Liver (tissue), 8 donors: ENCODE measurements at regions not wholly inside any gene's neighbourhood (a gene's known extent, or its start where the extent isn't known, plus 50 kb on each side); places are given as distances from the start of the nearest gene placed in this dataset.

Experiments
- DNase-seq: peaks from one replicate; pipeline ENCODE4 v3.0.0-alpha.2; 2017; ENCODE audit warnings: low spot score
- H3K27ac ChIP-seq, 2 donors: one replicate each; pipeline ENCODE4 v1.7.0; 2013; ENCODE audit warnings: inconsistent platforms in 2 of 2, low read length in 2 of 2, control low read depth in 1 of 2, low read depth in 1 of 2, mild to moderate bottlenecking in 1 of 2
- H3K27me3 ChIP-seq, 4 donors: one replicate each; pipeline versions ENCODE4 v1.6.1 to v1.7.0; 2013; ENCODE audit warnings: low read length in 3 of 4, inconsistent platforms in 1 of 4, mild to moderate bottlenecking in 1 of 4, moderate library complexity in 1 of 4; ENCODE audit not compliant: control insufficient read depth in 4 of 4, insufficient read depth in 4 of 4
- H3K36me3 ChIP-seq, 4 donors: one replicate each; pipeline versions ENCODE4 v1.6.1 to v1.7.0; 2013; ENCODE audit warnings: low read length in 3 of 4, mild to moderate bottlenecking in 3 of 4, low read depth in 1 of 4, moderate library complexity in 1 of 4; ENCODE audit not compliant: control insufficient read depth in 4 of 4, insufficient read depth in 3 of 4
- H3K4me1 ChIP-seq, 4 donors: one replicate each; pipeline versions ENCODE4 v1.6.1 to v1.7.0; 2013; ENCODE audit warnings: low read length in 3 of 4, mild to moderate bottlenecking in 3 of 4, moderate library complexity in 1 of 4; ENCODE audit not compliant: control insufficient read depth in 4 of 4, insufficient read depth in 4 of 4
- H3K4me3 ChIP-seq, 3 donors: one replicate each; pipeline versions ENCODE4 v1.6.1 to v1.7.0; 2013; ENCODE audit warnings: low read length in 3 of 3, control low read depth in 1 of 3, low read depth in 1 of 3, mild to moderate bottlenecking in 1 of 3
- H3K9ac ChIP-seq, 2 donors: one replicate each; pipeline ENCODE4 v1.7.0; 2013; ENCODE audit warnings: low read length in 2 of 2, mild to moderate bottlenecking in 2 of 2, moderate library complexity in 2 of 2, control low read depth in 1 of 2, low read depth in 1 of 2
- H3K9me3 ChIP-seq, 4 donors: one replicate each; pipeline versions ENCODE4 v1.6.1 to v1.7.0; 2013; ENCODE audit warnings: low read length in 3 of 4; ENCODE audit not compliant: control insufficient read depth in 4 of 4
- FOXA1 ChIP-seq: IDR thresholded peaks from 2 replicates; pipeline ENCODE4 v1.6.1; 2016; ENCODE audit warnings: antibody characterized with exemption
- FOXA2 ChIP-seq: IDR thresholded peaks from 2 replicates; pipeline ENCODE4 v1.6.1; 2016; ENCODE audit warnings: antibody characterized with exemption
- HNF4A ChIP-seq, 2 donors: conservative IDR thresholded peaks; 2 replicates each; pipeline ENCODE4 v1.6.1; 2016; ENCODE audit warnings: antibody characterized with exemption in 2 of 2, mild to moderate bottlenecking in 2 of 2
- HNF4G ChIP-seq: IDR thresholded peaks from 2 replicates; pipeline ENCODE4 v1.6.1; 2016; ENCODE audit warnings: antibody characterized with exemption
- RXRA ChIP-seq, 2 donors: IDR thresholded peaks; 2 replicates each; pipeline ENCODE4 v1.6.1; 2017 to 2018; ENCODE audit warnings: antibody characterized with exemption in 2 of 2, mild to moderate bottlenecking in 1 of 2
- WGBS: extraction: QIAGEN DNeasy Blood & Tissue Kit; methylation state at CpG from one replicate; pipeline ENCODE4 v1.1.7; 2013; 5-methylcytosine and 5-hydroxymethylcytosine counted together
- TF ChIP-seq, protein P1 (sequence below): IDR thresholded peaks from 2 replicates; pipeline ENCODE4 v1.6.1; 2016; ENCODE audit warnings: antibody characterized with exemption, mild to moderate bottlenecking
- TF ChIP-seq, protein P2 (sequence below): fragments of 150-350 bp; IDR thresholded peaks from 2 replicates; pipeline ENCODE4 v1.5.1; 2017; ENCODE audit warnings: improper control_type of control experiment, low read depth, low read length; ENCODE audit not compliant: missing input control
- TF ChIP-seq, protein P3 (sequence below): IDR thresholded peaks from 2 replicates; pipeline ENCODE4 v1.6.1; 2016; ENCODE audit warnings: antibody characterized with exemption
- donor health status: healthy.
- donor health status: healthy.
- donor health status: healthy.
- donor health status: healthy.
- donor health status: healthy.

DNA sequence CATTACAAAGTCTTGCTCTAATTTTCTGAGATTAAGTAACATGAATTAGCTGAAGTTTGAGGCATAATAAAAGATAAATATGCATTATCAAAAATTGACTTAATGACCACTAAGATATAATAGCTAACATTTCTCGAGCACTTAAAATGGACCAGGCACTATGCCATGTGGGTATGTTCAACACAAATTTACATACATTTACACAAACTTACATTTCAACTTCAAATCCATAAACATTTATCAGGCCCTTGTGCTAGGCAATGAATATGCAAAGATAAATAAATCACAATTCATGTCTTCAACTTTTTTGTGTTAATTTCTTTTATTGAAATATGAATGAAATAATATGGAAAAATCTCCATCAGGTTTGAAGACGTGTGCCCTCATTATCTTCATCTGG is 108.7 kb downstream of the GAS2L3 start:
- Histone ChIP-seq H3K4me3 (no peak overlapping the region), H3K9ac (no peak overlapping the region), H3K27me3 (no peaks in the 10 kb centered on the region), H3K4me1 (no peaks in the 10 kb centered on the region), H3K36me3 (no peaks in the 10 kb centered on the region), H3K9me3 (peaks cover 2 to 10% (median 6%) of the 10 kb centered on the region in 4 donors), H3K27ac (no peak overlapping the region)
- TF ChIP-seq HNF4G, result no peak
- TF ChIP-seq, protein P1, sequence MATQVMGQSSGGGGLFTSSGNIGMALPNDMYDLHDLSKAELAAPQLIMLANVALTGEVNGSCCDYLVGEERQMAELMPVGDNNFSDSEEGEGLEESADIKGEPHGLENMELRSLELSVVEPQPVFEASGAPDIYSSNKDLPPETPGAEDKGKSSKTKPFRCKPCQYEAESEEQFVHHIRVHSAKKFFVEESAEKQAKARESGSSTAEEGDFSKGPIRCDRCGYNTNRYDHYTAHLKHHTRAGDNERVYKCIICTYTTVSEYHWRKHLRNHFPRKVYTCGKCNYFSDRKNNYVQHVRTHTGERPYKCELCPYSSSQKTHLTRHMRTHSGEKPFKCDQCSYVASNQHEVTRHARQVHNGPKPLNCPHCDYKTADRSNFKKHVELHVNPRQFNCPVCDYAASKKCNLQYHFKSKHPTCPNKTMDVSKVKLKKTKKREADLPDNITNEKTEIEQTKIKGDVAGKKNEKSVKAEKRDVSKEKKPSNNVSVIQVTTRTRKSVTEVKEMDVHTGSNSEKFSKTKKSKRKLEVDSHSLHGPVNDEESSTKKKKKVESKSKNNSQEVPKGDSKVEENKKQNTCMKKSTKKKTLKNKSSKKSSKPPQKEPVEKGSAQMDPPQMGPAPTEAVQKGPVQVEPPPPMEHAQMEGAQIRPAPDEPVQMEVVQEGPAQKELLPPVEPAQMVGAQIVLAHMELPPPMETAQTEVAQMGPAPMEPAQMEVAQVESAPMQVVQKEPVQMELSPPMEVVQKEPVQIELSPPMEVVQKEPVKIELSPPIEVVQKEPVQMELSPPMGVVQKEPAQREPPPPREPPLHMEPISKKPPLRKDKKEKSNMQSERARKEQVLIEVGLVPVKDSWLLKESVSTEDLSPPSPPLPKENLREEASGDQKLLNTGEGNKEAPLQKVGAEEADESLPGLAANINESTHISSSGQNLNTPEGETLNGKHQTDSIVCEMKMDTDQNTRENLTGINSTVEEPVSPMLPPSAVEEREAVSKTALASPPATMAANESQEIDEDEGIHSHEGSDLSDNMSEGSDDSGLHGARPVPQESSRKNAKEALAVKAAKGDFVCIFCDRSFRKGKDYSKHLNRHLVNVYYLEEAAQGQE, result no peak
- TF ChIP-seq FOXA2, result no peak
- TF ChIP-seq, protein P2, sequence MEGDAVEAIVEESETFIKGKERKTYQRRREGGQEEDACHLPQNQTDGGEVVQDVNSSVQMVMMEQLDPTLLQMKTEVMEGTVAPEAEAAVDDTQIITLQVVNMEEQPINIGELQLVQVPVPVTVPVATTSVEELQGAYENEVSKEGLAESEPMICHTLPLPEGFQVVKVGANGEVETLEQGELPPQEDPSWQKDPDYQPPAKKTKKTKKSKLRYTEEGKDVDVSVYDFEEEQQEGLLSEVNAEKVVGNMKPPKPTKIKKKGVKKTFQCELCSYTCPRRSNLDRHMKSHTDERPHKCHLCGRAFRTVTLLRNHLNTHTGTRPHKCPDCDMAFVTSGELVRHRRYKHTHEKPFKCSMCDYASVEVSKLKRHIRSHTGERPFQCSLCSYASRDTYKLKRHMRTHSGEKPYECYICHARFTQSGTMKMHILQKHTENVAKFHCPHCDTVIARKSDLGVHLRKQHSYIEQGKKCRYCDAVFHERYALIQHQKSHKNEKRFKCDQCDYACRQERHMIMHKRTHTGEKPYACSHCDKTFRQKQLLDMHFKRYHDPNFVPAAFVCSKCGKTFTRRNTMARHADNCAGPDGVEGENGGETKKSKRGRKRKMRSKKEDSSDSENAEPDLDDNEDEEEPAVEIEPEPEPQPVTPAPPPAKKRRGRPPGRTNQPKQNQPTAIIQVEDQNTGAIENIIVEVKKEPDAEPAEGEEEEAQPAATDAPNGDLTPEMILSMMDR, result no peak
- WGBS, result 83% methylated on average over 2 of the region's 2 CpGs
- DNase-seq, result no peak

DNA sequence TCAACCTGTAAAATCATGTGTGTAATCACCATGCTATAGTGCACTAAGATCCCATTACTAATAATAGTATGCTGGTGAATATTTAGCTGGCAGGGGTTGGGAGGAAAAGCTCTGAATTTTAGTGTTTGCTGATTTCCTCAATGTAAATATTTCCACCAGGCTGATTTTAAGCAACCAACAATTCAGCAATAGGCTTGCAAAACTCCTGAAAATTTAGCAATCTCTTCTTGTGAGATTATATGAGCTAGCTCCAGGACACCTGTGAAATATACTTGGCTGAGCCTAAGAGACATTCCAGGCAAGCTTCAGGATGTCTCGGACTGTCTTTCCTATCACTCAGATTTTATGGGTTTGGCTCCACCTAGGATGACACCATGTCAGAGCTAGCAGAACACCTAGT is 106.9 kb upstream of the ANO4 start:
- no peak for DNase-seq
- Histone ChIP-seq H3K9me3 (peaks cover 2 to 10% (median 4%) of the 10 kb centered on the region in 4 donors), H3K4me3 (no peak overlapping the region), H3K9ac (no peak overlapping the region), H3K27me3 (no peaks in the 10 kb centered on the region), H3K36me3 (no peaks in the 10 kb centered on the region), H3K27ac (no peak overlapping the region), H3K4me1 (no peaks in the 10 kb centered on the region)
- no peak for TF ChIP-seq FOXA1
- peak in 1 of 2 donors; percentile 35 for TF ChIP-seq RXRA (IDR thresholded peaks at IDR 0.05)
- peak in 1 of 2 donors; percentile 34 for TF ChIP-seq HNF4A (conservative IDR thresholded peaks at IDR 0.05)
- TF ChIP-seq, protein P3, sequence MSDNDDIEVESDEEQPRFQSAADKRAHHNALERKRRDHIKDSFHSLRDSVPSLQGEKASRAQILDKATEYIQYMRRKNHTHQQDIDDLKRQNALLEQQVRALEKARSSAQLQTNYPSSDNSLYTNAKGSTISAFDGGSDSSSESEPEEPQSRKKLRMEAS, result peak; percentile 20
- 74% methylated on average over 1 of the region's 1 CpG for WGBS

DNA sequence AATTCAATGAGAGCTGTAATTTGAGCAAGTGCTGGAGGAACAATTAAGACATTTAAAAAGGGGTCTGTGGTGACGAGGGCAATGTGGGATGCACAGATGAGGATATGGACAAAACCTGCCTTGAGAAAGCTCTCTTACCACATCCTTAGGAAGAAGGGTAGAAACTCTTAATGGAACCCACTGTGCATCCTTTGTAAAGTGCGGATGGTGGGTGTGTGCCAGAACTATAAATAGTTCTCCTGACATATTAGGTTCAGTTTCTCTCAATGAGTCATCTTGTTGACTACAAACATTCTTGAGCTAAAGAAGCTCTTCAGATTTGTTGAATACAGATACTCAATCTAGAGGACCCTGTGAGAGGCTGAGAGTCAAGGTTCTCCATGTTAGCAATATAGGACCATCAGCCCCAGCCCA is 106.1 kb upstream of the ANO4 start:
- no peak overlapping the region for H3K9ac ChIP-seq
- TF ChIP-seq, protein P1, result no peak
- DNase-seq, result no peak
- H3K36me3 ChIP-seq, result no peaks in the 10 kb centered on the region
- H3K4me1 ChIP-seq, result no peaks in the 10 kb centered on the region
- no peaks in the 10 kb centered on the region for H3K27me3 ChIP-seq
- 81% methylated on average over 2 of the region's 2 CpGs for WGBS
- peaks cover 2 to 10% (median 4%) of the 10 kb centered on the region in 4 donors for H3K9me3 ChIP-seq
- H3K4me3 ChIP-seq, result no peak overlapping the region
- H3K27ac ChIP-seq, result no peak overlapping the region
